ENCODE measurements at regions not wholly inside any gene's neighbourhood (a gene's known extent, or its start where the extent isn't known, plus 50 kb on each side); places are given as distances from the start of the nearest gene placed in this dataset.

GRCh38 chr3:71991046-71991445 lies 206.1 kb upstream of the PROK2 start:
- 76% methylated on average over 3 of the region's 3 CpGs; no CpG with 5 or more reads in 1 of the 2 experiments for WGBS, 2 experiments (ENCODE audit: extremely low coverage in 1 of 2, insufficient coverage in 1 of 2, insufficient read length in 1 of 2, insufficient replicate concordance in 2 of 2, low coverage in 1 of 2, low lambda C conversion rate in 2 of 2, missing lambda C conversion rate in 1 of 2)

More at GRCh38 chr3:71991046-71991445, 206.1 kb upstream of the PROK2 start:
- no peaks in the 10 kb centered on the region for H4K20me1 ChIP-seq (replicated peaks in 1 of 2; ENCODE audit: control insufficient read depth in 1 of 2, insufficient read depth in 2 of 2, low read length in 2 of 2)
- H3K18ac ChIP-seq (ENCODE audit: extremely low read depth, low read length) = no peak overlapping the region
- H3K9ac ChIP-seq (replicated peaks in 1 of 4; ENCODE audit: extremely low read depth in 1 of 4, low read depth in 3 of 4, low read length in 3 of 4) = no peak overlapping the region
- no peak overlapping the region for H2BK20ac ChIP-seq (ENCODE audit: low read length)
- H3K4me2 ChIP-seq (ENCODE audit: insufficient read depth in 1 of 2, low read depth in 2 of 2, low read length in 2 of 2) = no peak overlapping the region
- H2AFZ ChIP-seq (ENCODE audit: low read length) = no peak overlapping the region
- no peak overlapping the region for H3K4me3 ChIP-seq (ENCODE audit: extremely low read depth in 1 of 4, insufficient read depth in 2 of 4, low read depth in 3 of 4, low read length in 4 of 4)
- no peaks in the 10 kb centered on the region for H3K79me2 ChIP-seq (ENCODE audit: control insufficient read depth in 1 of 2, insufficient read depth in 2 of 2, low read length in 2 of 2)
- H2BK5ac ChIP-seq (ENCODE audit: low read depth, low read length) = no peak overlapping the region
- no peak overlapping the region for H3K23ac ChIP-seq (ENCODE audit: insufficient read length)
- FAIRE-seq (no peak), DNase-seq (ENCODE audit: low read depth in 1 of 2, low spot score in 2 of 2) (no peak)
- no peaks in the 10 kb centered on the region; a peak in 1 of 7 replicates for H3K27me3 ChIP-seq (replicated peaks in 1 of 4; ENCODE audit: control insufficient read depth in 3 of 4, extremely low read depth in 1 of 4, insufficient read depth in 3 of 4, low read length in 3 of 4)
- no peak for TF ChIP-seq SIN3A (conservative IDR thresholded peaks at IDR 0.05 in 1 of 2, IDR thresholded peaks at IDR 0.05 in 1 of 2; ENCODE audit: low read depth in 1 of 2, low read length in 2 of 2)
- TF ChIP-seq GTF2F1 (IDR thresholded peaks at IDR 0.05; ENCODE audit: borderline replicate concordance, low read depth, low read length) = no peak
- H2BK12ac ChIP-seq (ENCODE audit: low read depth, low read length) = no peak overlapping the region
- H3K56ac ChIP-seq (replicated peaks; ENCODE audit: insufficient read length, low read depth, low read length) = no peak overlapping the region
- no peaks in the 10 kb centered on the region for H3K79me1 ChIP-seq (ENCODE audit: low read depth, low read length)
- H3K23me2 ChIP-seq (ENCODE audit: low read depth, low read length) = no peaks in the 10 kb centered on the region
- no peak overlapping the region for H4K91ac ChIP-seq (replicated peaks; ENCODE audit: insufficient read length, low read length)
- H3K4ac ChIP-seq (replicated peaks; ENCODE audit: insufficient read length, low read depth, low read length) = no peak overlapping the region
- no peaks in the 10 kb centered on the region for H3K36me3 ChIP-seq (ENCODE audit: control insufficient read depth in 2 of 4, insufficient read depth in 4 of 4, low read length in 3 of 4)
- H3K27ac ChIP-seq (ENCODE audit: low read depth, low read length) = no peak overlapping the region
- H3K9me3 ChIP-seq (ENCODE audit: insufficient read depth in 2 of 2, low read depth in 1 of 2, low read length in 1 of 2) = 0 out of 4 replicates have a peak, but pooled peaks cover 0 to 2% of the 10 kb centered on the region in 2 experiments
- H2BK15ac ChIP-seq (ENCODE audit: low read length) = no peak overlapping the region
- no peak overlapping the region for H3K14ac ChIP-seq (ENCODE audit: insufficient read length)
- H2AK5ac ChIP-seq (ENCODE audit: low read depth, low read length) = no peak overlapping the region
- ChIA-PET CTCF (ENCODE audit: partially characterized antibody) (no interaction called here), POLR2A (ENCODE audit: partially characterized antibody) (no interaction called here)
- H2BK120ac ChIP-seq (replicated peaks; ENCODE audit: low read depth, low read length) = no peak overlapping the region
- H4K8ac ChIP-seq (ENCODE audit: extremely low read depth, insufficient read depth, low read length) = no peak overlapping the region
- peaks cover 0 to 3% (median 0%) of the 10 kb centered on the region in 4 experiments; a peak in 1 of 7 replicates for H3K4me1 ChIP-seq (replicated peaks in 1 of 4; ENCODE audit: control insufficient read depth in 3 of 4, insufficient read depth in 4 of 4, low read length in 3 of 4)
- no peak overlapping the region for H4K5ac ChIP-seq (ENCODE audit: insufficient read length, low read depth, low read length)

Data from H1 (cell line).